Liver (tissue), 8 donors: ENCODE measurements at regions not wholly inside any gene's neighbourhood (a gene's known extent, or its start where the extent isn't known, plus 50 kb on each side); places are given as distances from the start of the nearest gene placed in this dataset.

Experiments
- DNase-seq: peaks from one replicate; pipeline ENCODE4 v3.0.0-alpha.2; 2017; ENCODE audit warnings: low spot score
- H3K27ac ChIP-seq, 2 donors: one replicate each; pipeline ENCODE4 v1.7.0; 2013; ENCODE audit warnings: inconsistent platforms in 2 of 2, low read length in 2 of 2, control low read depth in 1 of 2, low read depth in 1 of 2, mild to moderate bottlenecking in 1 of 2
- H3K27me3 ChIP-seq, 4 donors: one replicate each; pipeline versions ENCODE4 v1.6.1 to v1.7.0; 2013; ENCODE audit warnings: low read length in 3 of 4, inconsistent platforms in 1 of 4, mild to moderate bottlenecking in 1 of 4, moderate library complexity in 1 of 4; ENCODE audit not compliant: control insufficient read depth in 4 of 4, insufficient read depth in 4 of 4
- H3K36me3 ChIP-seq, 4 donors: one replicate each; pipeline versions ENCODE4 v1.6.1 to v1.7.0; 2013; ENCODE audit warnings: low read length in 3 of 4, mild to moderate bottlenecking in 3 of 4, low read depth in 1 of 4, moderate library complexity in 1 of 4; ENCODE audit not compliant: control insufficient read depth in 4 of 4, insufficient read depth in 3 of 4
- H3K4me1 ChIP-seq, 4 donors: one replicate each; pipeline versions ENCODE4 v1.6.1 to v1.7.0; 2013; ENCODE audit warnings: low read length in 3 of 4, mild to moderate bottlenecking in 3 of 4, moderate library complexity in 1 of 4; ENCODE audit not compliant: control insufficient read depth in 4 of 4, insufficient read depth in 4 of 4
- H3K4me3 ChIP-seq, 3 donors: one replicate each; pipeline versions ENCODE4 v1.6.1 to v1.7.0; 2013; ENCODE audit warnings: low read length in 3 of 3, control low read depth in 1 of 3, low read depth in 1 of 3, mild to moderate bottlenecking in 1 of 3
- H3K9ac ChIP-seq, 2 donors: one replicate each; pipeline ENCODE4 v1.7.0; 2013; ENCODE audit warnings: low read length in 2 of 2, mild to moderate bottlenecking in 2 of 2, moderate library complexity in 2 of 2, control low read depth in 1 of 2, low read depth in 1 of 2
- H3K9me3 ChIP-seq, 4 donors: one replicate each; pipeline versions ENCODE4 v1.6.1 to v1.7.0; 2013; ENCODE audit warnings: low read length in 3 of 4; ENCODE audit not compliant: control insufficient read depth in 4 of 4
- EGR1 ChIP-seq, 2 donors: IDR thresholded peaks; 2 replicates each; pipeline ENCODE4 v1.6.1; 2016 to 2018; ENCODE audit warnings: antibody characterized with exemption in 2 of 2, low read depth in 2 of 2
- FOXA1 ChIP-seq: IDR thresholded peaks from 2 replicates; pipeline ENCODE4 v1.6.1; 2016; ENCODE audit warnings: antibody characterized with exemption
- FOXA2 ChIP-seq: IDR thresholded peaks from 2 replicates; pipeline ENCODE4 v1.6.1; 2016; ENCODE audit warnings: antibody characterized with exemption
- GABPA ChIP-seq, 2 donors: IDR thresholded peaks in 1 of 2; conservative IDR thresholded peaks in 1 of 2; 2 replicates each; pipeline ENCODE4 v1.6.1; 2016; ENCODE audit warnings: antibody characterized with exemption in 2 of 2, mild to moderate bottlenecking in 1 of 2, moderate library complexity in 1 of 2
- HNF4A ChIP-seq, 2 donors: conservative IDR thresholded peaks; 2 replicates each; pipeline ENCODE4 v1.6.1; 2016; ENCODE audit warnings: antibody characterized with exemption in 2 of 2, mild to moderate bottlenecking in 2 of 2
- HNF4G ChIP-seq: IDR thresholded peaks from 2 replicates; pipeline ENCODE4 v1.6.1; 2016; ENCODE audit warnings: antibody characterized with exemption
- JUND ChIP-seq, 2 donors: IDR thresholded peaks; 2 replicates each; pipeline ENCODE4 v1.6.1; 2016; ENCODE audit warnings: antibody characterized with exemption in 2 of 2
- NR2F2 ChIP-seq: IDR thresholded peaks from 2 replicates; pipeline ENCODE4 v1.6.1; 2016; ENCODE audit warnings: antibody characterized with exemption
- RAD21 ChIP-seq, 2 donors: IDR thresholded peaks; 2 replicates each; pipeline ENCODE4 v1.6.1; 2016; ENCODE audit warnings: antibody characterized with exemption in 2 of 2, mild to moderate bottlenecking in 2 of 2
- RXRA ChIP-seq, 2 donors: IDR thresholded peaks; 2 replicates each; pipeline ENCODE4 v1.6.1; 2017 to 2018; ENCODE audit warnings: antibody characterized with exemption in 2 of 2, mild to moderate bottlenecking in 1 of 2
- SP1 ChIP-seq: IDR thresholded peaks from 2 replicates; pipeline ENCODE4 v1.6.1; 2018; ENCODE audit warnings: antibody characterized with exemption, mild to moderate bottlenecking
- YY1 ChIP-seq: IDR thresholded peaks from 2 replicates; pipeline ENCODE4 v1.6.1; 2016; ENCODE audit warnings: antibody characterized with exemption, mild to moderate bottlenecking
- WGBS: extraction: QIAGEN DNeasy Blood & Tissue Kit; methylation state at CpG from one replicate; pipeline ENCODE4 v1.1.7; 2013; 5-methylcytosine and 5-hydroxymethylcytosine counted together
- TF ChIP-seq, protein P1 (sequence below): IDR thresholded peaks from 2 replicates; pipeline ENCODE4 v1.6.1; 2016; ENCODE audit warnings: antibody characterized with exemption
- TF ChIP-seq, protein P2 (sequence below): IDR thresholded peaks from 2 replicates; pipeline ENCODE4 v1.6.1; 2016; ENCODE audit warnings: antibody characterized with exemption
- TF ChIP-seq, protein P3 (sequence below): fragments of 150-350 bp; IDR thresholded peaks from 2 replicates; pipeline ENCODE4 v1.5.1; 2017; ENCODE audit warnings: improper control_type of control experiment, low read depth, low read length; ENCODE audit not compliant: missing input control
- donor health status: healthy.
- donor health status: healthy.
- donor health status: healthy.
- donor health status: healthy.
- donor health status: healthy.

DNA sequence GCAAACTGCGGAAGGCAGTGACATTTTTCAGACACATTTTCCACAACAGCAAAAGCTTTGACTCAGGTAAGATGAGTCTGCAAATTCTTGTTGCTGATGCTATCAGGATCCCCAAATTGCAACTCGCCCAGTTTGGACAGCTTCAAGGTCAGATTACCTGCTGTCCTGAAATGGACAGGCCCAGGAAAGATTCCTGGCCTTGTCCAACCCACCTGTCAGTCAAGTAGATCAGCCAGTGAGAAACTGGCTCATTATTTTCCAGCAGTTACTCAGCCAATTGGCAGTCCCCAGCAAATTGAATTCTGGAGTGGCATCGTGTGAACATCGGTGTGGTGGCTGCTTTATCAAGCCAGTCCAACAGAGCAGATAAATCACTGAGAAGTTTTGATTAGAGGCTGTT is 84.5 kb upstream of the SNAP25 start:
- no peak overlapping the region for H3K4me3 ChIP-seq
- peaks cover 0 to 5% (median 2%) of the 10 kb centered on the region in 4 donors for H3K4me1 ChIP-seq
- TF ChIP-seq, protein P1, sequence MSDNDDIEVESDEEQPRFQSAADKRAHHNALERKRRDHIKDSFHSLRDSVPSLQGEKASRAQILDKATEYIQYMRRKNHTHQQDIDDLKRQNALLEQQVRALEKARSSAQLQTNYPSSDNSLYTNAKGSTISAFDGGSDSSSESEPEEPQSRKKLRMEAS = no peak
- TF ChIP-seq GABPA (IDR thresholded peaks at IDR 0.05 in 1 of 2, conservative IDR thresholded peaks at IDR 0.05 in 1 of 2) = no peak
- TF ChIP-seq NR2F2 = no peak
- no peak for TF ChIP-seq RXRA (IDR thresholded peaks at IDR 0.05)
- no peak for TF ChIP-seq FOXA1
- no peak for TF ChIP-seq JUND (IDR thresholded peaks at IDR 0.05)
- no peak for TF ChIP-seq YY1
- H3K9me3 ChIP-seq = no peaks in the 10 kb centered on the region
- no peak overlapping the region for H3K27ac ChIP-seq
- no peak overlapping the region for H3K9ac ChIP-seq
- H3K36me3 ChIP-seq = no peaks in the 10 kb centered on the region
- WGBS = 88% methylated on average over 4 of the region's 4 CpGs
- H3K27me3 ChIP-seq = no peaks in the 10 kb centered on the region
- no peak for DNase-seq

DNA sequence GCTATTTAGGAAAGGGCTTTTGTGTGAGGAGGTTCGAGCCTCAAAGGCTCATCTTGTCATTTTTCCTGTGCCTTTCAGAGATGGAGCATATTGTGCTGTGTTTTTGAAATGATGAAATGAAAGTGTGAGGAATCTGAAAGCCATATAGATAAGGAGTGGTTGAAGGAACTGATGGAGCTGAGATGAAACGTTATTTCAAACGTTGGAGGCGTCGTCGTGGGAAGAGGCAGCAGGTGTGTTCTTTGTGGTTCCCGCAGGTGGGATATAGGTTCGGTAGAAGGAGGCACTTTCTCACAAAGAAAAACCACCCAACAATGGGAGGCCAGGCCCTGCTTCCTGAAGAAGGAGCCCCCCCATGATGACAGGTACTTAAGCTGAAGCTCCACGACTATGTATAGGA is 83.2 kb upstream of the SNAP25 start:
- 92% methylated on average over 9 of the region's 9 CpGs for WGBS
- no peaks in the 10 kb centered on the region for H3K27me3 ChIP-seq
- H3K4me1 ChIP-seq = peaks cover 0 to 5% (median 2%) of the 10 kb centered on the region in 4 donors
- H3K36me3 ChIP-seq = no peaks in the 10 kb centered on the region
- H3K27ac ChIP-seq = no peak overlapping the region
- DNase-seq = no peak
- no peaks in the 10 kb centered on the region for H3K9me3 ChIP-seq
- H3K4me3 ChIP-seq = no peak overlapping the region
- no peak overlapping the region for H3K9ac ChIP-seq
- TF ChIP-seq, protein P2, sequence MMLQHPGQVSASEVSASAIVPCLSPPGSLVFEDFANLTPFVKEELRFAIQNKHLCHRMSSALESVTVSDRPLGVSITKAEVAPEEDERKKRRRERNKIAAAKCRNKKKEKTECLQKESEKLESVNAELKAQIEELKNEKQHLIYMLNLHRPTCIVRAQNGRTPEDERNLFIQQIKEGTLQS = no peak
- TF ChIP-seq RXRA (IDR thresholded peaks at IDR 0.05) (no peak), EGR1 (IDR thresholded peaks at IDR 0.05; ENCODE audit: low read depth in 2 of 2) (no peak), FOXA1 (no peak)

DNA sequence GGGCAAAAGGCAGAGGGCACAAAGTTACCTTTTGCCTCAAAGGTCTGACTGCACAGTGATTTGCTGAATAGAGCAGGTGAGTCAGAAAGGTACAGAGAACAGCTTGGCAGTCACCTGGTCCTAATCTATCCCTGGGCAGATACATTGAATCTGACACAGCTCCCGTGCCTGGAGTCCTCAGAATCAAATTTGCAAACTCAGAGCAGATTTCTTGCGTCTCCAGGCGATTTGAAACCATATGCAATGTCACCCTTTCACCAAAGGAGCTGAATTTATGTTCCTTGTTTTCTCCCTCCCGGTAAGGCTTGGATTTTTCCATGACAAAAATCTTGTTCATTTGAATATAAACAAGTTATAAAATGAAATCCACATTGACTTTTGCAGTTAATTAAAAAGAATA is 81.6 kb upstream of the SNAP25 start:
- Histone ChIP-seq H3K9me3 (no peaks in the 10 kb centered on the region), H3K9ac (no peak overlapping the region), H3K4me1 (no peaks in the 10 kb centered on the region), H3K27me3 (no peaks in the 10 kb centered on the region), H3K4me3 (no peak overlapping the region), H3K27ac (no peak overlapping the region), H3K36me3 (no peaks in the 10 kb centered on the region)
- WGBS = 92% methylated on average over 4 of the region's 4 CpGs
- TF ChIP-seq HNF4G (no peak), YY1 (no peak), FOXA1 (no peak), RAD21 (IDR thresholded peaks at IDR 0.05) (no peak), EGR1 (IDR thresholded peaks at IDR 0.05; ENCODE audit: low read depth in 2 of 2) (no peak), FOXA2 (no peak), HNF4A (conservative IDR thresholded peaks at IDR 0.05) (no peak), SP1 (no peak), JUND (IDR thresholded peaks at IDR 0.05) (no peak), GABPA (IDR thresholded peaks at IDR 0.05 in 1 of 2, conservative IDR thresholded peaks at IDR 0.05 in 1 of 2) (no peak)
- TF ChIP-seq, protein P3, sequence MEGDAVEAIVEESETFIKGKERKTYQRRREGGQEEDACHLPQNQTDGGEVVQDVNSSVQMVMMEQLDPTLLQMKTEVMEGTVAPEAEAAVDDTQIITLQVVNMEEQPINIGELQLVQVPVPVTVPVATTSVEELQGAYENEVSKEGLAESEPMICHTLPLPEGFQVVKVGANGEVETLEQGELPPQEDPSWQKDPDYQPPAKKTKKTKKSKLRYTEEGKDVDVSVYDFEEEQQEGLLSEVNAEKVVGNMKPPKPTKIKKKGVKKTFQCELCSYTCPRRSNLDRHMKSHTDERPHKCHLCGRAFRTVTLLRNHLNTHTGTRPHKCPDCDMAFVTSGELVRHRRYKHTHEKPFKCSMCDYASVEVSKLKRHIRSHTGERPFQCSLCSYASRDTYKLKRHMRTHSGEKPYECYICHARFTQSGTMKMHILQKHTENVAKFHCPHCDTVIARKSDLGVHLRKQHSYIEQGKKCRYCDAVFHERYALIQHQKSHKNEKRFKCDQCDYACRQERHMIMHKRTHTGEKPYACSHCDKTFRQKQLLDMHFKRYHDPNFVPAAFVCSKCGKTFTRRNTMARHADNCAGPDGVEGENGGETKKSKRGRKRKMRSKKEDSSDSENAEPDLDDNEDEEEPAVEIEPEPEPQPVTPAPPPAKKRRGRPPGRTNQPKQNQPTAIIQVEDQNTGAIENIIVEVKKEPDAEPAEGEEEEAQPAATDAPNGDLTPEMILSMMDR = no peak
- no peak for DNase-seq
